MCF 10A (cell line): ENCODE measurements at regions not wholly inside any gene's neighbourhood (a gene's known extent, or its start where the extent isn't known, plus 50 kb on each side); places are given as distances from the start of the nearest gene placed in this dataset.
A peak's percentile ranks its signal among the peaks of the same experiment; 100 is the strongest.

Experiments
- BruUV-seq: library from RNA; stranded (reverse); fragments of 400-500 nt; replicated peaks from 2 replicates; lab custom pipeline; 2021; lab: Mats Ljungman, UMichigan
- CTCF ChIA-PET: fragments of 300-600 bp; sonication (Branson Sonifier 250); formaldehyde crosslinking; extraction: SDS; loops from one replicate; lab custom pipeline; 2021; ENCODE audit warnings: antibody characterized with exemption, inconsistent platforms; lab: Yijun Ruan, JAX
- POLR2A ChIA-PET: fragments of 300-600, 350-650 bp; sonication (Branson Sonifier 250); formaldehyde crosslinking; extraction: SDS; loops from one replicate; lab custom pipeline; 2020; ENCODE audit warnings: antibody characterized with exemption, inconsistent platforms; lab: Yijun Ruan, JAX
- DNase-seq: peaks from one replicate; pipeline ENCODE4 v3.0.0-alpha.2; 2018; ENCODE audit not compliant: unreplicated experiment
- H3K27ac Mint-ChIP-seq: one replicate; pipeline ENCODE4 v1.8.0; 2022; ENCODE audit warnings: mild to moderate bottlenecking, low read depth, mixed read lengths; ENCODE audit not compliant: unreplicated experiment
- H3K27me3 Mint-ChIP-seq: one replicate; pipeline ENCODE4 v1.8.0; 2022; ENCODE audit warnings: mixed read lengths; ENCODE audit not compliant: insufficient read depth, unreplicated experiment
- H3K36me3 Mint-ChIP-seq: one replicate; pipeline ENCODE4 v1.8.0; 2022; ENCODE audit warnings: mild to moderate bottlenecking, moderate library complexity, mixed read lengths; ENCODE audit not compliant: insufficient read depth, unreplicated experiment
- H3K4me1 Mint-ChIP-seq: one replicate; pipeline ENCODE4 v1.8.0; 2022; ENCODE audit warnings: mixed read lengths; ENCODE audit not compliant: insufficient read depth, unreplicated experiment
- H3K4me3 Mint-ChIP-seq: one replicate; pipeline ENCODE4 v1.8.0; 2022; ENCODE audit warnings: mild to moderate bottlenecking, moderate library complexity, mixed read lengths; ENCODE audit not compliant: unreplicated experiment
- H3K9me3 Mint-ChIP-seq: one replicate; pipeline ENCODE4 v1.8.0; 2022; ENCODE audit warnings: mixed read lengths; ENCODE audit not compliant: unreplicated experiment
- CTCF ChIP-seq: fragments of 200-600 bp; IDR thresholded peaks from one replicate; pipeline ENCODE4 v1.8.0; 2022; ENCODE audit warnings: antibody characterized with exemption, mild to moderate bottlenecking; ENCODE audit not compliant: unreplicated experiment
- intact Hi-C: fragments of 100-400 bp; cut with micrococcal nuclease; formaldehyde crosslinking; loops from 2 replicates; pipeline ENCODE4 v1.14.1; 2022

GRCh38 chr13:47673009-47673850 is 327.8 kb downstream of the SUCLA2 start:
- intact Hi-C loops, result no loop called here
- H3K27ac Mint-ChIP-seq, result no peak overlapping the region
- no peaks in the 10 kb centered on the region for H3K27me3 Mint-ChIP-seq
- ChIA-PET POLR2A (interaction anchor here (0.6 to 1.2 kb wide), 3 partner anchors 8 to 686 kb away, joined by 3 read pairs; no protein-coding TSS in a partner anchor), CTCF (interaction anchor here (0.7 kb wide), 1 partner anchor 140 kb away, joined by 3 read pairs; no protein-coding TSS in a partner anchor)
- H3K36me3 Mint-ChIP-seq, result no peaks in the 10 kb centered on the region
- no peaks in the 10 kb centered on the region for H3K9me3 Mint-ChIP-seq
- no peak for TF ChIP-seq CTCF
- peak; percentile 83 for DNase-seq
- BruUV-seq, result no TSS peak
- no peak overlapping the region for H3K4me3 Mint-ChIP-seq
- H3K4me1 Mint-ChIP-seq, result peaks cover 30% of the 10 kb centered on the region

GRCh38 chr13:47672245-47673008 is 328.6 kb downstream of the SUCLA2 start:
- Mint-ChIP-seq H3K4me1 (peaks cover 30% of the 10 kb centered on the region), H3K27me3 (no peaks in the 10 kb centered on the region), H3K27ac (no peak overlapping the region), H3K4me3 (peak overlapping the region; percentile 15), H3K9me3 (no peaks in the 10 kb centered on the region), H3K36me3 (no peaks in the 10 kb centered on the region)
- ChIA-PET POLR2A (interaction anchor here (0.6 kb wide), 1 partner anchor 686 kb away, joined by 3 read pairs; no protein-coding TSS in a partner anchor), CTCF (interaction anchor here (0.6 to 0.7 kb wide), 2 partner anchors 442 to 507 kb away, joined by 3 read pairs; no protein-coding TSS in a partner anchor)
- no peak for DNase-seq
- no peak for TF ChIP-seq CTCF
- no TSS peak for BruUV-seq
- intact Hi-C loops, result no loop called here

GRCh38 chr13:47671776-47672175 is 329.3 kb downstream of the SUCLA2 start:
- H3K4me3 Mint-ChIP-seq, result no peak overlapping the region
- no peaks in the 10 kb centered on the region for H3K36me3 Mint-ChIP-seq
- CTCF ChIA-PET, result no interaction called here
- no peak overlapping the region for H3K27ac Mint-ChIP-seq
- intact Hi-C loops, result no loop called here
- TF ChIP-seq CTCF, result no peak
- H3K27me3 Mint-ChIP-seq, result no peaks in the 10 kb centered on the region
- no peaks in the 10 kb centered on the region for H3K9me3 Mint-ChIP-seq
- DNase-seq, result no peak
- H3K4me1 Mint-ChIP-seq, result peaks cover 30% of the 10 kb centered on the region
- no TSS peak for BruUV-seq
- POLR2A ChIA-PET, result interaction anchor here (1.2 kb wide), 1 partner anchor 16 kb away, joined by 3 read pairs; no protein-coding TSS in a partner anchor

- POLR2A ChIA-PET, result interaction anchor here (0.9 kb wide), 1 partner anchor 9 kb away, joined by 3 read pairs; no protein-coding TSS in a partner anchor
- Mint-ChIP-seq H3K27ac (no peak overlapping the region), H3K9me3 (no peaks in the 10 kb centered on the region), H3K36me3 (no peaks in the 10 kb centered on the region), H3K4me1 (no peaks in the 10 kb centered on the region), H3K4me3 (no peak overlapping the region), H3K27me3 (no peaks in the 10 kb centered on the region)
- no TSS peak for BruUV-seq
- TF ChIP-seq CTCF, result no peak
- intact Hi-C loops, result no loop called here
- CTCF ChIA-PET, result interaction anchor here (0.5 kb wide), 1 partner anchor 12 kb away, joined by 3 read pairs; no protein-coding TSS in a partner anchor
- DNase-seq, result no peak
Observed at GRCh38 chr13:47665043-47665442, 336.0 kb downstream of the SUCLA2 start.
